ENCODE measurements at regions not wholly inside any gene's neighbourhood (a gene's known extent, or its start where the extent isn't known, plus 50 kb on each side); places are given as distances from the start of the nearest gene placed in this dataset.

DNA sequence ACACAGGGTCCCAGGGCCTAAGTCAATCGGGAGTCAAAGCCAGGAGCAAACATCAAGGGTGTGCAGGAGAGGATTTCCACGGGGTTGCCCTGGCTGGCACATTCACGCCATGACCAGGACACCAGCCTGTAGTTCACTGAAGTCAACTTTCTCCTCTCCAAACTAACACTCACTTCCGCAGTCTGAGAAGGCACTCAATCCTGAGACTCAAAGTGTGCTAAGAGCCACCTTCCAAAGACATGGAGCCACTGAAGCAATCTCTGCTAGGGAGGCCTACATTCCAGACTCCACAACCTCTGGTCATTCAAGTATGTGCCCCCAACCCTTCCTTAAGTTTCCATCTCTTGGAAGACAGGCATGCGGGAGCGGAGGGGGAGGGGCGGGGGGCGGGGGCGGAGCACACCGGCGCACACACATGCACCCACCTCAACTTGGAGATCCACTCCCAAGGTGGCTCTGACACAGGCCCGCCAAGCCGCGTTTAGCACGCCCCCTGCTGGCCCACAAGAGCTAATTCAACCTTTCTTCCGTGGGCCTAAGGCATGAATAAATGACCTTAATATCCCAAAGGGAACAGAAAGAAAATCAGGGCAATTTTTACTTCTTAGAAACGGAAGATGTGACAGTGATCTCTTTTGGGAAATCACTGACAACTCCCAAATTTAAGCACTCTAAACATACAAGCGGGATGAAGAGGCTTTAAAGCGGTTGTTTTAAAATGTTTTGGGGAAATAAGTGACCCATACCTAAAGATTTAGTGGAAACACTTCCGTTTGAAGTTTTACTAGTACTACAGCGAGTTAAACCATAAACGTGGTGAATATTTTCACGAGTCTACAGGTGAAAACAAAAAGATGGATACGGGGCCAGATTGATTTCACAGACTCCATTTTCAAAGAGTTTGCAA is 162.5 kb upstream of the CHRNA7 start:
- CTCF ChIA-PET: interaction anchor here (1.1 kb wide), 1 partner anchor 104 kb away, joined by 3 read pairs; no protein-coding TSS in a partner anchor
- POLR2A ChIA-PET: interaction anchor here (0.5 kb wide), 1 partner anchor 1826 kb away, joined by 8 read pairs; no protein-coding TSS in a partner anchor

- ChIA-PET CTCF (no interaction called here), POLR2A (no interaction called here)
Measured at GRCh38 chr15:31869686-31870307, 160.5 kb upstream of the CHRNA7 start.

DNA sequence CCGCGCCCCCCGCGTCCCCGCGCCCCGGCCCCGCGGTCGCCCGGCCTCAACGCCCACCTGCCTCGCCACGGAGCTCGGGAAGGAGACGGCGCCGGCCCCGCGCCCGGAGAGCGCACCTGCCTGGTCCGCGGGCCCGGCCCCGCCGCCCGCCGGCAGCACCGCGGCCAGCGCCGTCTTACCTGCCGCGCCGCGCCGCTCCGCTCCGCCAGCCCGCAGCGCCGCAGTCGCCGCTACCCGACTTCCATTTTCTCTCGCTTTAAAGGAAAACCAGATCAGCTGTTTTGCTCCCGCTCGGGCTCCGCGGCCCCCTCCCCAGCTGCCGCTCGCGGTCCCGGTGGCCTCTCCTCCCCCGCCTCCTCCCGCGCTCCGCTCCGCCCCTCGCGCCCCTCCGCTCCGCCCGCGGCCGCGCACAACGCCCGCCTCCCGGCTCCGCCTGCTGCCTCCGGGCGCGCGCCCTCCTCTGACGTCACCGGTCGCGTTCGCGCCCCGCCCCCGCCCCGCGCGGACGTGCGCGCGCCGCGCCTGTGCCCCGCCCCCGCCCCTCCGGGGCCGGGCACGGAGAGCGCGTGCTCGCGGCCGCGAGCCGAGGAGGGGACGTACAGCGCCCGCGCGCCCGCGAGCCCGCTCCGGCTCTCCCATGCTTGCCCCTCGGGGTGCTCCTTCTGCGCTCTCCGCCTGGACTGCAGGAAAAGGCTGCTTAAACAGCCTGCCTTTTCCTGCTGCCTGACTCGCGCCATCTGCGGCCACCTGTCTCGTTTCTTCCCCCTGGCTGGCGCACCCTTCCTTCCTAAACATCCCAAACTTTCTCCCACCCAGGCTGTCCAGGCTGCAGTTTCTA is 159.8 kb upstream of the CHRNA7 start, which contains the start of gene OTUD7A:
OTUD7A (minus strand) TSS at position 346 of the 838 bp plus-strand sequence.
- ChIA-PET POLR2A (no interaction called here), CTCF (no interaction called here)

GRCh38 chr15:31871166-31871886 is 159.0 kb upstream of the CHRNA7 start:
- ChIA-PET CTCF (no interaction called here), POLR2A (no interaction called here)

- POLR2A ChIA-PET: no interaction called here
- CTCF ChIA-PET: no interaction called here
Measured at GRCh38 chr15:31871887-31872281, 158.4 kb upstream of the CHRNA7 start.

DNA sequence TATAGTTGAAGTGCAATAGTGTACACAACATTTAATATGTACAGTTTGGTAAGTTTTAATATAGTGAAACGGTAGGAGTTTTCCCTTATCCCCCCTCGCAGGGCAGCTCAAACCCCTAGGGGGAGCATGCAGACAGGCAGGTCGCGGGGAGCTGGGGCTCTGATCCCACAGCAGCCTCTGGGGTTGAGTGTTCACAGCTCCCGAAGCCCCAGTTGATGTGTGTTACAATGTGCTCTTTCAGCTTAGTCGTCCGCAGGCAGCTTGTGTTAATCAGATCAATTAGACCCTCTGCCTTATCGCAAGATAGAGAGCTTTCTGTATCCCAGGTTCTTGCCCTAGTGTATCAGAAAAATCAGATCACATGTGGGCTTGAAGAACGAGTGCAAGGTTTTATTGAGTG is 143.1 kb upstream of the CHRNA7 start:
- POLR2A ChIA-PET: no interaction called here
- CTCF ChIA-PET: no interaction called here

GRCh38 chr15:31892513-31892912 is 137.8 kb upstream of the CHRNA7 start:
- POLR2A ChIA-PET: no interaction called here
- CTCF ChIA-PET: interaction anchor here (0.6 kb wide), 1 partner anchor 254 kb away, joined by 5 read pairs; no protein-coding TSS in a partner anchor

GRCh38 chr15:31893780-31894179 is 136.5 kb upstream of the CHRNA7 start:
- ChIA-PET POLR2A (no interaction called here), CTCF (no interaction called here)

DNA sequence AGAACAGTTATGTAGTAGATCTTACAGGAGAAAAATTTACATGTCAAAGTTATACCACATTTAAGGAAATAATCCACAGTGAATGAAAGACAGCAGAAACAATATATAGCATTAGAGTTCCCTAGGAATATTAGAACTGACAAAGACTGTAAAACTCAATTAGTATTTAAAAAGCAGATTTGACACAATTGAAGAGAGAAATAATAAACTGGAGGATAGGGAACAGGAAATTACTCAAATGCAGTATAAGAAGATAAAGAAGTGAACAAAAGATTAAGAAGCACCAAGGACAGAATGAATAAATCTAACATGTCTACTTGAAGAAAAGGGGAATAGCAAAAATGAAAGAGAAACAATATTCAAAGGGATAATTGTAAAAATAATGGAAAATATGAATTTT is 132.6 kb upstream of the CHRNA7 start:
- ChIA-PET CTCF (no interaction called here), POLR2A (no interaction called here)

- CTCF ChIA-PET: no interaction called here
- POLR2A ChIA-PET: no interaction called here
Measured at GRCh38 chr15:31901501-31901900, 128.8 kb upstream of the CHRNA7 start.

GRCh38 chr15:31905054-31905453 is 125.3 kb upstream of the CHRNA7 start:
- ChIA-PET POLR2A (no interaction called here), CTCF (no interaction called here)

DNA sequence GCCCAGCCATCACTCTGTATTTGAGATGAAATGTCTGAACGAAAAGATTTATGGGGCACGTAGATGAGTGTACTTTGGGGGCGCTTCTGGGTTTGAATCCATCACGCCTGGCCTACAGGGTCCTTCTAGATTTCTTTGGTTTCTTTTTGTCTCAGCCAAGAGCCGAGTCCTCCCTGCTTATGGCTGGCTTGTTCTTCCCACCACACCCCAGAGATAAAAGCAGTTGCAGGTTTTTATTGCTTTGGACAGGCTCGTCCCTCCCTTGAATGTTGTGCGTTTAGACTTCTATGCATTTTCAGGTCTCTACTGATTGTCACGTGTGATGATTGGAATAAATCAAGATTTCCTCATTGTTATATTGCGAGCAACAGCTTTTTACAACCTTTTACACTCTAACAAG is 104.8 kb upstream of the CHRNA7 start:
- ChIA-PET CTCF (no interaction called here), POLR2A (no interaction called here)

- POLR2A ChIA-PET: no interaction called here
- CTCF ChIA-PET: no interaction called here
Measured at GRCh38 chr15:31930967-31931366, 99.3 kb upstream of the CHRNA7 start.

DNA sequence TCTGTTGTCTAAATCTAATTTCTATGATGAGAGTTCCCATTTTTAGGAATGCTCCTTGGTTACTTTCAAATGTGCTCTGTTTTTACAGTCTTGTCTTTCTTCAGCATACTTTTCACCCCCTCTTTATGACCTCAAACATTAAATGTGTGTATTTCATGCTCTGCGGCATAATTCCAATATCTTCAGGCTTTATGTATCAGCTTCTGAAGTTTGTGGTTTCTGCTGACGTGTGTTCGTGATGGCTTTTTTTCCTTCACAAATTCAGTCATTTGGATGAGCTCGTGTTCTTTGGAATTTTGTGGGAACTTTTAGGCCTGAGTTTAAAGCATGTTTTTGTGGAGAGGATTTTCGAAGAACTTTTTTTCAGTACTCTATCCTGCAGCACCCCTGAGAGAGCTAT is 97.7 kb upstream of the CHRNA7 start:
- ChIA-PET POLR2A (no interaction called here), CTCF (no interaction called here)

- ChIA-PET CTCF (no interaction called here), POLR2A (no interaction called here)
Measured at GRCh38 chr15:31934821-31935220, 95.5 kb upstream of the CHRNA7 start.

GRCh38 chr15:31953478-31953877 is 76.8 kb upstream of the CHRNA7 start:
- POLR2A ChIA-PET: no interaction called here

DNA sequence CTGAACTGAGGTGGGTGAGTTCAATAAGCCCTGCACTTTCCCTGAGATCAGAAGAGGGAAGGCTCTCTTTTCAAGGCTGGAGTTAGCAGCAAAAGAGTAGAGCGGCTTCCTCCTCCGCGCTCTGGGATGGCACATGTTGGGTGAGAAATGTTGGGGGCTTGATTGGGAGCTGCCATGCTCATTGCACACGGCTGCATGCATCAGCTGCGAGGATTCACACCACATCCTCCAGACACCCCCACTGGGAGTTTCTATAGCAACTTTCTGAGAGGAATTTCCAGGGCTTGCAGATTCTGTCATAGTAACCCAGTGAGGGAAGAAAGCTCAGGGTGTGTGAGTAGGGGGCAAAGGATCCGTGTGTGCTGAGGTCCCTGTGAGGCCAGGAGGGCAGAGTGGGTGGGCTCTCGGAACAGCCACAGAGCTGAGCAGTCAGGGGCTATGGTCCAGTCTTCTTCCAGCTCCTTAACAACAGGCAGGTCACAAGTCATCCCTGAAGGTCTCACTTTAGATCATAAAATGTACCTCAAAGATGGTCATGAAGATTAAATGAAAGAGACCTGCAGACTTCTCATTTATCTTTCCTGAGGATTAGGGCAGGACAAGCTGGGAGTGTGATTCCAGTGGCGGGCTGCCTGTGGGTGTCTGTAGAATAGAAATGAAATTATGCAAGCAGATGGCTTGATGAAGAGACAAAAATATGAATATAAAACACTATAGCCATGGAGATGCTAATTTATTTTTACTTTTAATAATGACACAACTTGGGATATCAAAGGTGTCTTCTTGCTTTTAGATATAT is 75.7 kb upstream of the CHRNA7 start:
- ChIA-PET POLR2A (no interaction called here), CTCF (no interaction called here)

More at GRCh38 chr15:31953478-31953877, 76.8 kb upstream of the CHRNA7 start:
- CTCF ChIA-PET: no interaction called here

GRCh38 chr15:31955734-31956133 is 74.6 kb upstream of the CHRNA7 start:
- POLR2A ChIA-PET: no interaction called here

DNA sequence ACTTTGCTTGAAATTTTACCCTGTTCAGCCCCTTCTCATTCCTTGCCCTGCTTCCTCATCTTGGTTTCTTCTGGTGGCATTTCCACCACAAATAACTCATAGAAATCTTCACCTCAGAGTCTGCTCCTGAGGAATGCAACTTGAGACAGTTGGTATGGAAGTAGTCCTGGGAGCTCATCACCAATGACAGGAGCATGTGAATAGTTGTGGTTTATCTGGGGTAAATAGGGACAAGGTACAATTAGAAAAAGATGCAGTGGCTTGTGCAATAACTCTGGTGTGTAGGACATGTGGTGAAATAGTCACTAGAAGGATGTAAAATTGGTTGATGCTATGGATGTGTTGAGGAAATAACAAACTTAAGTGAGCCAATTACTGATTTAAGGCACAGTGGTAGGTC is 72.7 kb upstream of the CHRNA7 start:
- POLR2A ChIA-PET: no interaction called here
- CTCF ChIA-PET: no interaction called here

More at GRCh38 chr15:31955734-31956133, 74.6 kb upstream of the CHRNA7 start:
- CTCF ChIA-PET: no interaction called here

Data from activated CD8-positive, alpha-beta memory T cell treated with anti-CD3 and anti-CD28 coated beads for 36 hours (primary cell).